ENCODE measurements at regions not wholly inside any gene's neighbourhood (a gene's known extent, or its start where the extent isn't known, plus 50 kb on each side); places are given as distances from the start of the nearest gene placed in this dataset.

- TF ChIP-seq, protein P1, sequence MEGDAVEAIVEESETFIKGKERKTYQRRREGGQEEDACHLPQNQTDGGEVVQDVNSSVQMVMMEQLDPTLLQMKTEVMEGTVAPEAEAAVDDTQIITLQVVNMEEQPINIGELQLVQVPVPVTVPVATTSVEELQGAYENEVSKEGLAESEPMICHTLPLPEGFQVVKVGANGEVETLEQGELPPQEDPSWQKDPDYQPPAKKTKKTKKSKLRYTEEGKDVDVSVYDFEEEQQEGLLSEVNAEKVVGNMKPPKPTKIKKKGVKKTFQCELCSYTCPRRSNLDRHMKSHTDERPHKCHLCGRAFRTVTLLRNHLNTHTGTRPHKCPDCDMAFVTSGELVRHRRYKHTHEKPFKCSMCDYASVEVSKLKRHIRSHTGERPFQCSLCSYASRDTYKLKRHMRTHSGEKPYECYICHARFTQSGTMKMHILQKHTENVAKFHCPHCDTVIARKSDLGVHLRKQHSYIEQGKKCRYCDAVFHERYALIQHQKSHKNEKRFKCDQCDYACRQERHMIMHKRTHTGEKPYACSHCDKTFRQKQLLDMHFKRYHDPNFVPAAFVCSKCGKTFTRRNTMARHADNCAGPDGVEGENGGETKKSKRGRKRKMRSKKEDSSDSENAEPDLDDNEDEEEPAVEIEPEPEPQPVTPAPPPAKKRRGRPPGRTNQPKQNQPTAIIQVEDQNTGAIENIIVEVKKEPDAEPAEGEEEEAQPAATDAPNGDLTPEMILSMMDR (IDR thresholded peaks at IDR 0.05), result no peak
- TF ChIP-seq POLR2A (IDR thresholded peaks at IDR 0.05) (no peak), POLR2AphosphoS5 (IDR thresholded peaks at IDR 0.05) (no peak), EP300 (IDR thresholded peaks at IDR 0.05) (no peak)
These were observed 231.9 kb downstream of the TOMM20 start for GRCh38 chr1:234896477-234897389.
